ENCODE measurements at regions not wholly inside any gene's neighbourhood (a gene's known extent, or its start where the extent isn't known, plus 50 kb on each side); places are given as distances from the start of the nearest gene placed in this dataset.

DNA sequence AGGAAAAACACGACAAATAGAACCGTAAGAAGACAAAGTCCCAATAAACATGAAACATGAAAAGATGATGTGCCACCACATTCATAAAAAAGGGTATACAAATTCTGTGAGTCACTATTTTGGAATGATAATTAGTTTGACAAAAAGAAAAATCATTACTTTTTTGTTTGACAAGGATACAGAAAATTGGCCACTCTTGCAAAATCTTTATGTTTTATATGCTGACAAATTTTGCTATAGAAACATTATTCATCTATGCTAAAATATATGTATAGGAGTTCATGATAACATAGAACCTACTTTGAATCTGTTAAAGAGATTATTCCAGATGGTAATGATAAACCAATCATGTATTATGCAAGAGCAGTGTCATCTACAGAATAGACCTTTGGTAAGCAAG lies 1201.0 kb downstream of the FSCB start:
- TF ChIP-seq CTCF (IDR thresholded peaks at IDR 0.05) = no peak
- TF ChIP-seq EP300 (IDR thresholded peaks at IDR 0.05) = no peak
